T follicular helper cell (primary cell): ENCODE measurements at regions not wholly inside any gene's neighbourhood (a gene's known extent, or its start where the extent isn't known, plus 50 kb on each side); places are given as distances from the start of the nearest gene placed in this dataset.
"Not testable (repeated sequence)": the region's sequence is repeated elsewhere in the genome, so short reads cannot be mapped to it uniquely, and the experiment has no call there.

Source experiments
- DNase-seq: peaks from one replicate; pipeline ENCODE4 v3.0.0-alpha.2; 2020; ENCODE audit warnings: low read depth

GRCh38 chr22:17318817-17319216, 50.4 kb upstream of the CECR2 start:
- DNase-seq = no peak

GRCh38 chr22:17315310-17315709, 54.0 kb upstream of the CECR2 start:
- no peak for DNase-seq

DNA sequence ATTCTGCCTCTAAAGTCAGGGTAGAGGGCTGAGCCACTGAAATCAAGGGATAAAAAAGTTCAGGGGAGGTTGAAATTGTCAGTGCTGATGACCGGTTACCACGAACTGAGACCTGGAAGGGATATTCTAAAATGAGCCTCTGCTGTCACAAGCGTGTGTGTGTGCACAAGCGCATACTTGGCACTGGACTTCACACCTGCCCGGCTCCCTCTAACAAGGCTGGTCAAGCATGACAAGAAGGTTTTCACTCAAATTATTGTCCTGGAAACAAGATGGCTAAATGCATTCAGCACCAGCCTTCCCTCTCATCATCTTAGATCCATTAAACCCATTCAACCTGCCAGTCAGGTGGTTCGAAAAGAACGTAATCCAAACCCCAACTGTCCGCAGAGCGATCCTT, 54.8 kb upstream of the CECR2 start:
- no peak for DNase-seq

GRCh38 chr22:17313626-17314025, 55.6 kb upstream of the CECR2 start:
- DNase-seq = no peak

DNA sequence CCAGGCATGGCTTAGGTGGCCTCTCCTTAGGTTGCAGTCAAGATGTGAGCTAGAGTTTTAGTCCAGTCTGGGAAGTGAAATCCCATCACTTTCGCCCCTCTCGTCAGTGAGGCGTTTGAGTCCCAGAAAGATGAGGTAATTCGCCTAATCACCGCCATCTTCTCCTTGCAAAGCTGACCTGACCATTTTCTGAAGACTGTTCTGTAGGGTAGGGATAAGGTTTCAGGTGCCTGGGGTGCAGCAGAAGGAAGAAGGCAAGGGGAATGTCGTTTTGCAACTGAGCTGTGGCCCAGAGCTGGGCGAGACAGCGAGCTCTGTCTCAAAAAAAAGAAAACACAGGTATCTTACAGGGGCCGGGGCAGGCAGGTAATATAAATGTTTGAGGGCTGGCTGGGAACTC, 61.7 kb upstream of the CECR2 start:
- DNase-seq = no peak

- no peak for DNase-seq
Measured at GRCh38 chr22:17305076-17305475, 64.2 kb upstream of the CECR2 start.

GRCh38 chr22:17303840-17304779, 65.2 kb upstream of the CECR2 start:
- peak; percentile 49 for DNase-seq

GRCh38 chr22:17303441-17303839, 65.8 kb upstream of the CECR2 start:
- DNase-seq = no peak

- DNase-seq = no peak
Measured at GRCh38 chr22:17302616-17303015, 66.6 kb upstream of the CECR2 start.

- DNase-seq = no peak
Measured at GRCh38 chr22:17300926-17301325, 68.3 kb upstream of the CECR2 start.

DNA sequence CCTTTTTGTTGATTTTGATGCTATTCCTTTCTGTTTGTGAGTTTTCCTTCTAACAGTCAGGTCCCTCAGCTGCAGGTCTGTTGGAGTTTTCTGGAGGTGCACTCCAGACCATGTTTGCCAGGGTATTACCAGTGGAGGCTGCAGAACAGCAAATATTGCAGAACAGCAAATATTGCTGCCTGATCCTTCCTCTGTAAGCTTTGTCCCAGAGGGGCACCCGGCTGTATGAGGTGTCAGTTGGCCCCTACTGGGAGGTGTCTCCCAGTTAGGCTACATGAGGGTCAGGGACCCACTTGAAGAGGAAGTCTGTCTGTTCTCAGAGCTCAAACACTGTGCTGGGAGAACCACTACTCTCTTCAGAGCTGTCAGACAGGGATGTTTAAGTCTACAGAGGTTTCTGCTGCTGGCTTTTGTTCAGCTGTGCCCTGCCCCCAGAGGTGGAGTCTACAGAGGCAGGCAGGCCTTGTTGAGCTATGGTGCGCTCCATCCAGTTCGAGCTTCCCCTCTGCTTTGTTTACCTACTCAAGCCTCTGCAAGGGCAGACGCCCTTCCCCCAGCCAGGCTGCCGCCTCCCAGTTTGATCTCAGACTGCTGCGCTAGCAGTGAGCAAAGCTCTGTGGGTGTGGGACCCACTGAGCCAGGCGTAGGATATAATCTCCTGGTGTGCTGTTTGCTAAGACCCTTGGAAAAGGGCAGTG, 70.3 kb upstream of the CECR2 start:
- DNase-seq = not testable (repeated sequence)

DNA sequence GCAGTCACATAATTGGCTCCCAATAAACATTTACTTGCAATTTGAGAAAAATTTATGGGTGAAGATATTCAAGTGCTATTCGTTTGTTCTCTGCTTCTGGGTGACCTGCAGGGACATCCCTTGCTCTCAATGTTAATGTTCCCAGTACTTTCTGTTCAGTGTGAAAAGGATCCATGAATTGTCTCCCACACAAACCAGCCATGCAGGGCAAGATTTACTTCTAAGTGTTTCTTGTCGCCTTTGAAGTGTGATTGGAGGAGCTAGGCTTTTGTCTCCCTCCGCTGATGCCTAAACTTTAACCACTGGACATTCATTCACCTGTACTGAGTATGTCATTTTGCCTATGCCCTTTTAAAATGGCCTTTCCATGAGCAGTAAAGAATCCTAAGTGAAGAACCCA, 66.4 kb upstream of the ADA2 start:
- no peak for DNase-seq

GRCh38 chr22:17284888-17285287, 65.7 kb upstream of the ADA2 start:
- DNase-seq = no peak

DNA sequence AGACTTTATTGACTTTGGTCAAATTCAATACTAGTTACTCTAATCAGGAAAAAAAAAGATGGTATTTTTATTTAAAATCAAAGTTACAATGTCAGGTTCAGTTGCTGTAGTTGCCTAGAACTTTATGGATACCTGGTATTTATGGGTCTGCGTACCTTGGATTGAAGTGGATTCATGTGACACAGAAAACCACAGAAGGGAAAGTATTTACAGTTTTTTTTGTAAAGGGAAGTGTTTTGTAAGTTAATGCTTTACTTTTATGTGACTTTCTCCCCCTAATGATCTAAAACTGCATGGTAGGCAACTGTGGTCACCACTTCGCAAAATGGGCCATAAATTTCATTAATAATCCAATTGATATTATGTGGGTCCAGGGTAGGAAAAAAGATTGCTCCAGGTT, 65.2 kb upstream of the ADA2 start:
- no peak for DNase-seq

DNA sequence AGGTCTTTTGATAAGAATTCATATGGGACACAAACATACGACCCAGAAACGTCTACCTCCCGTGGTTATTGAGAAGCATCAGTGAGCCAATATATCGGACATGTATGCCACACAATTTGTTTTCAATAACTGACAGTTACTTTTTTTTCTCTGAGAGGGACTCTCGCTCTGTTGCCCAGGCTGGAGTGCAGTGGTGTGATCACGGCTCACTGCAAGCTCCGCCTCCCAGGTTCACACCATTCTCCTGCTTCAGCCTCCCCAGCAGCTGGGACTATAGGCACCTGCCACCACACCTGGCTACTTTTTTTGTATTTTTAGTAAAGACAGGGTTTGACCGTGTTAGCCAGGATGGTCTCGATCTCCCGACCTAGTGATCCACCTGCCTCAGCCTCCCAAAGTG, 64.6 kb upstream of the ADA2 start:
- not testable (repeated sequence) for DNase-seq

- DNase-seq = no peak
Measured at GRCh38 chr22:17283423-17283822, 64.2 kb upstream of the ADA2 start.

- no peak for DNase-seq
Measured at GRCh38 chr22:17281440-17281841, 62.2 kb upstream of the ADA2 start.

DNA sequence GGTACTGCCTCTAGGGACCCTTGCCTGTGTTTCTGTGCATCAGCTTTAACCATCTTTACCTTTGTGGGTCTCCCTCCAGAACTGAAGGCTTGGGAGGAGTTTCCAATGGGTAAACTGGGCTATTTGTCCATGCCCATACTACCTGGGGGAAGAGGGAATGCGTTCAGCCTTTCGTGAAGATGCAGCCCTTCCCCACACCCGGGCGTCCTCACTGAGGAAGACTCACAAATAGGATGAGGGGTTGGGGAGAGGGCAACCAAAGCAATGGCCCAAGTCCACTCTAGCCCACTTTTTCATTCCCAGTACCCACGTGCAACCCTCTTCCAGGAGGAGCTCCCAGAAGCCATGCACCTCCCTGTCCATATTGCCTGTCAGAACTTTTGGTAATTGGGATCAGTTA, 61.8 kb upstream of the ADA2 start:
- no peak for DNase-seq

DNA sequence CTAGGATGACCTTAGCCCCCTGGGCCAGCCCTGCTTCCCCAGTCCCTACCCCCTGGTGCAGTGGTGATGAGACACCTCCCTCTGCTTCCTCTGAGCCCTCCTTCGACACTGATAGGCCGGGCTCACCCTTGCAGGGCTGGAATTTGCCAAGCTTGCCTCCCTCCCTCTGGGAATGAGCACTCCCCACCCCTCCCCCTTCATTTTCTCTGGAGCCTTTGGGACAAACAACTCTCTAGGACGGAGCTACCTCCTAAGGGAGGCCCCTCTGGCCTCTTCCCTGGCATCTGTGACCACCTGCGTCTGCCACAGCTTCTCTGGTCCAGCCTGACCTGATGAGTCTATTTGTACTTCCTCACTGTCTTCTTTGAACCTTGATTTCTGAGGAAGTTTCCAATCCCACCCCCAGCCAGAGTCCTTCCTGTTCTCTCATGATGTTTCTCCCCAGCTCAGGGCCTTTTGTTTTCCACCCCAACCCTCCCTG, 53.3 kb upstream of the ADA2 start:
- no peak for DNase-seq

- no peak for DNase-seq
Measured at GRCh38 chr22:17271711-17272451, 52.6 kb upstream of the ADA2 start.

GRCh38 chr22:17269607-17270261, 50.5 kb upstream of the ADA2 start:
- no peak for DNase-seq

DNA sequence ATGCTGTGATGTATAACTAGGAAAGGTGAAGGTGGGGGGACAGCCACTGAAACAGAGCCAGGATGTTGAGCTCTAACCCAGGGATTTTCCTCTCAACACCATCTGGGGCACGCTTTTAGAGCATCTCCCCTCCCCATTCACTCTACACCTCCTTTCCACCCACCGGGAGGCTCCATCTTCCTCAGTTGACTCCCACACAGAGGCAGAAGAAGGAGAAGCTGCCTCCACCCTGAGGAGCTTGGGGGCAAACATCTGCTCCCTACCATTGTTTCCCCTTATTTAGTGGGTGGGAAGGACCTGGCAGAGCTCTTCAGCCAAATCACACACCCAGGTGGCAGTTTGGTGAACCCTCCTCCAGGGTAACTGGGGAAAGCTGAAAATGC, 50.0 kb upstream of the ADA2 start:
- no peak for DNase-seq
